GM12878 (cell line): ENCODE measurements at regions not wholly inside any gene's neighbourhood (a gene's known extent, or its start where the extent isn't known, plus 50 kb on each side); places are given as distances from the start of the nearest gene placed in this dataset.

Source experiments
- ATAC-seq: fragments of 200-7000 bp; cut with Tn5 transposase; 3 replicates; pipeline ENCODE4 v1.9.1; 2020; ENCODE audit warnings: mild to moderate bottlenecking, moderate library complexity
- BruUV-seq: library from RNA; stranded (reverse); fragments of 400-500 nt; replicated peaks from 2 replicates; lab custom pipeline; 2021; lab: Mats Ljungman, UMichigan
- CTCF ChIA-PET: fragments of 300-600 bp; sonication (Branson Sonifier 250); formaldehyde crosslinking; extraction: SDS; loops from one replicate; lab custom pipeline; 2021; ENCODE audit warnings: inconsistent platforms; lab: Yijun Ruan, JAX
- POLR2A ChIA-PET: fragments of 350-600 bp; formaldehyde crosslinking; extraction: SDS; loops from one replicate; lab custom pipeline; 2021; ENCODE audit warnings: inconsistent platforms; lab: Charles Lee
- RAD21 ChIA-PET: fragments of 300-600 bp; sonication (Branson Sonifier 250); formaldehyde crosslinking; loops from one replicate; lab custom pipeline; 2023; ENCODE audit warnings: antibody characterized with exemption; ENCODE audit not compliant: unreplicated experiment; lab: Charles Lee
- SMC1A ChIA-PET: fragments of 300-600 bp; sonication (Branson Sonifier 250); formaldehyde crosslinking; loops from one replicate; lab custom pipeline; 2023; ENCODE audit not compliant: unreplicated experiment, uncharacterized antibody; lab: Charles Lee
- DNase-seq: peaks from one replicate; pipeline ENCODE4 v3.0.0-alpha.2; 2011; ENCODE audit warnings: low read depth, low spot score
- FAIRE-seq: peaks from 3 replicates; lab custom pipeline; 2011; peaks lifted over from hg19 to GRCh38; lab: Jason Lieb, UNC
- H2AFZ ChIP-seq: 2 replicates; pipeline ENCODE4 v1.6.0; 2011; ENCODE audit warnings: low read depth, low read length, control low read depth; ENCODE audit not compliant: control insufficient read depth
- H3K27ac ChIP-seq: 2 replicates; pipeline ENCODE4 v1.5.1; 2011; ENCODE audit warnings: control low read depth; ENCODE audit not compliant: control insufficient read depth, insufficient read depth
- H3K27me3 ChIP-seq, 2 experiments: replicated peaks in 1 of 2; 2 replicates each; pipeline versions ENCODE4 v1.6.0 to v1.6.1; 2011; ENCODE audit warnings: low read length in 1 of 2; ENCODE audit not compliant: control insufficient read depth in 2 of 2, insufficient read depth in 2 of 2
- H3K36me3 ChIP-seq, 2 experiments: 2 replicates each; pipeline ENCODE4 v1.5.1; 2011; ENCODE audit warnings: low read length in 1 of 2; ENCODE audit not compliant: control insufficient read depth in 2 of 2, insufficient read depth in 2 of 2
- H3K4me1 ChIP-seq: 2 replicates; pipeline ENCODE4 v1.6.1; 2011; ENCODE audit warnings: mild to moderate bottlenecking, low read length, moderate library complexity, mixed read lengths; ENCODE audit not compliant: control insufficient read depth, insufficient read depth
- H3K4me2 ChIP-seq: 2 replicates; pipeline ENCODE4 v1.6.0; 2011; ENCODE audit warnings: control low read depth; ENCODE audit not compliant: control insufficient read depth, insufficient read depth
- H3K4me3 ChIP-seq: fragments of 200-600 bp; sonication (generic); 2 replicates; pipeline ENCODE4 v1.5.1; 2016
- H3K79me2 ChIP-seq: 2 replicates; pipeline ENCODE4 v1.6.0; 2011; ENCODE audit warnings: low read length; ENCODE audit not compliant: control insufficient read depth, insufficient read depth
- H3K9ac ChIP-seq: 2 replicates; pipeline ENCODE4 v1.8.0; 2011; ENCODE audit warnings: low read length, control low read depth, mixed read lengths; ENCODE audit not compliant: control insufficient read depth, insufficient read depth
- H3K9me3 ChIP-seq: replicated peaks from 3 replicates; pipeline ENCODE4 v1.5.1; 2011; ENCODE audit warnings: mild to moderate bottlenecking, low read length; ENCODE audit not compliant: control insufficient read depth, insufficient read depth
- H4K20me1 ChIP-seq: 2 replicates; pipeline ENCODE4 v1.6.0; 2011; ENCODE audit not compliant: control insufficient read depth, insufficient read depth
- ATF7 ChIP-seq: fragments of 450-650 bp; IDR thresholded peaks from 2 replicates; pipeline ENCODE4 v1.6.1; 2016; ENCODE audit warnings: low read depth, mild to moderate bottlenecking
- KLF5 ChIP-seq: fragments of 450-650 bp; IDR thresholded peaks from 2 replicates; pipeline ENCODE4 v1.6.1; 2014; ENCODE audit warnings: mild to moderate bottlenecking; ENCODE audit not compliant: partially characterized antibody
- PAX8 ChIP-seq: fragments of 450-650 bp; IDR thresholded peaks from 2 replicates; pipeline ENCODE4 v1.6.1; 2017; ENCODE audit warnings: mild to moderate bottlenecking, moderate library complexity
- SMAD1 ChIP-seq: fragments of 450-650 bp; IDR thresholded peaks from 2 replicates; pipeline ENCODE4 v1.6.1; 2018; ENCODE audit warnings: mild to moderate bottlenecking, low read depth; ENCODE audit not compliant: partially characterized antibody
- SUPT20H ChIP-seq: IDR thresholded peaks from 2 replicates; pipeline ENCODE4 v1.6.1; 2011; ENCODE audit warnings: low read depth, mild to moderate bottlenecking, low read length, moderate library complexity, borderline replicate concordance; ENCODE audit not compliant: control insufficient read depth
- WGBS: methylation state at CpG from one replicate; pipeline ENCODE4 v1.1.6; 2016; ENCODE audit warnings: low lambda C conversion rate; ENCODE audit not compliant: insufficient replicate concordance, insufficient coverage; ENCODE audit errors: missing lambda C conversion rate; 5-methylcytosine and 5-hydroxymethylcytosine counted together
- in situ Hi-C: fragments of 300-500 bp; cut with MboI; formaldehyde crosslinking; loops from 9 replicates; pipeline ENCODE4 v1.14.3; 2018; ENCODE audit warnings: mixed read lengths
- intact Hi-C: fragments of 100-400 bp; cut with micrococcal nuclease; formaldehyde crosslinking; loops from one replicate; pipeline ENCODE4 v1.14.2; 2022; ENCODE audit not compliant: unreplicated experiment
- TF ChIP-seq, protein P1 (sequence below): fragments of 450-650 bp; formaldehyde crosslinking; IDR thresholded peaks from 2 replicates; pipeline ENCODE4 v1.5.0; 2022; ENCODE audit warnings: mild to moderate bottlenecking, missing genetic modification characterization

DNA sequence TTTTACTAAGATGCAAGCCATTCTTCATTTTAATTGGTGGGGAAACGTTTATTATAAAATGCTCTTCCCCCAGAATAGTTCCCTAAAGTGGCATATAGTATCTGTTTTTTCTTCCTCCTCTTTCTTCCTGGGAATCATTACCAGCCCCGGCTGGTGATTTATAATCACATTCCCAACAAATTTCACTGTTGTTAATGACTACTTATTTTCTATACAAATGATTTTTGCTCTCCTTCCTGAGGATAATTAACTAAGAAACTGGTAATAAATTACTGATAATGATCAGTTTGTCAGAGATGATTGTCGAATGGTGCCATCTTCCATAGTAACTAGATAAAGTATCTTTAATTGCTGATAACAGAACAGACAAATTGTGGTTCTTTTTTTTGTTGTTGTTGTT lies 785.5 kb upstream of the RBFOX1 start:
- no TSS peak for BruUV-seq
- 31% methylated on average over 3 of the region's 3 CpGs for WGBS
- FAIRE-seq: no peak

More for the DNA sequence above, 785.5 kb upstream of the RBFOX1 start:
- ChIA-PET RAD21 (no interaction called here), CTCF (no interaction called here), POLR2A (no interaction called here), SMC1A (no interaction called here)
- TF ChIP-seq PAX8: no peak
- TF ChIP-seq SMAD1: no peak
- no peak for TF ChIP-seq KLF5
- TF ChIP-seq, protein P1, sequence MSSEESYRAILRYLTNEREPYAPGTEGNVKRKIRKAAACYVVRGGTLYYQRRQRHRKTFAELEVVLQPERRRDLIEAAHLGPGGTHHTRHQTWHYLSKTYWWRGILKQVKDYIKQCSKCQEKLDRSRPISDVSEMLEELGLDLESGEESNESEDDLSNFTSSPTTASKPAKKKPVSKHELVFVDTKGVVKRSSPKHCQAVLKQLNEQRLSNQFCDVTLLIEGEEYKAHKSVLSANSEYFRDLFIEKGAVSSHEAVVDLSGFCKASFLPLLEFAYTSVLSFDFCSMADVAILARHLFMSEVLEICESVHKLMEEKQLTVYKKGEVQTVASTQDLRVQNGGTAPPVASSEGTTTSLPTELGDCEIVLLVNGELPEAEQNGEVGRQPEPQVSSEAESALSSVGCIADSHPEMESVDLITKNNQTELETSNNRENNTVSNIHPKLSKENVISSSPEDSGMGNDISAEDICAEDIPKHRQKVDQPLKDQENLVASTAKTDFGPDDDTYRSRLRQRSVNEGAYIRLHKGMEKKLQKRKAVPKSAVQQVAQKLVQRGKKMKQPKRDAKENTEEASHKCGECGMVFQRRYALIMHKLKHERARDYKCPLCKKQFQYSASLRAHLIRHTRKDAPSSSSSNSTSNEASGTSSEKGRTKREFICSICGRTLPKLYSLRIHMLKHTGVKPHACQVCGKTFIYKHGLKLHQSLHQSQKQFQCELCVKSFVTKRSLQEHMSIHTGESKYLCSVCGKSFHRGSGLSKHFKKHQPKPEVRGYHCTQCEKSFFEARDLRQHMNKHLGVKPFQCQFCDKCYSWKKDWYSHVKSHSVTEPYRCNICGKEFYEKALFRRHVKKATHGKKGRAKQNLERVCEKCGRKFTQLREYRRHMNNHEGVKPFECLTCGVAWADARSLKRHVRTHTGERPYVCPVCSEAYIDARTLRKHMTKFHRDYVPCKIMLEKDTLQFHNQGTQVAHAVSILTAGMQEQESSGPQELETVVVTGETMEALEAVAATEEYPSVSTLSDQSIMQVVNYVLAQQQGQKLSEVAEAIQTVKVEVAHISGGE (CRISPR knock-in tag): no peak
- TF ChIP-seq ATF7: no peak
- TF ChIP-seq SUPT20H: no peak
- no peaks in the 10 kb centered on the region for H3K9me3 ChIP-seq
- H3K36me3 ChIP-seq: no peaks in the 10 kb centered on the region
- no peak overlapping the region for H3K4me2 ChIP-seq
- no peaks in the 10 kb centered on the region for H3K4me1 ChIP-seq
- no peaks in the 10 kb centered on the region for H4K20me1 ChIP-seq
- H3K27ac ChIP-seq: no peak overlapping the region
- no peak overlapping the region for H3K4me3 ChIP-seq
- H3K9ac ChIP-seq: no peak overlapping the region
- ATAC-seq (no peak), DNase-seq (no peak)
- H3K79me2 ChIP-seq: no peaks in the 10 kb centered on the region
- intact Hi-C loops (no loop called here), in situ Hi-C loops (no loop called here)
- no peak overlapping the region for H2AFZ ChIP-seq
- H3K27me3 ChIP-seq: no peaks in the 10 kb centered on the region
